ENCODE measurements at regions not wholly inside any gene's neighbourhood (a gene's known extent, or its start where the extent isn't known, plus 50 kb on each side); places are given as distances from the start of the nearest gene placed in this dataset.

GRCh38 chr2:147232225-147232669 lies 612.6 kb upstream of the ACVR2A start:
- TF ChIP-seq CTCF (conservative IDR thresholded peaks at IDR 0.05 in 1 of 2, IDR thresholded peaks at IDR 0.05 in 1 of 2; ENCODE audit: low read depth in 1 of 2, low read length in 2 of 2), result no peak
- TF ChIP-seq EZH2 (IDR thresholded peaks at IDR 0.05; ENCODE audit: low read length, missing control alignments), result no peak

Measured in fibroblast of lung (primary cell).